ENCODE measurements at regions not wholly inside any gene's neighbourhood (a gene's known extent, or its start where the extent isn't known, plus 50 kb on each side); places are given as distances from the start of the nearest gene placed in this dataset.
"Not testable (repeated sequence)": the region's sequence is repeated elsewhere in the genome, so short reads cannot be mapped to it uniquely, and the experiment has no call there.

- peak; percentile 33 for DNase-seq
- not testable (repeated sequence) for H2BK5ac ChIP-seq (ENCODE audit: low read length); H3K4me3 ChIP-seq (ENCODE audit: low read length); H3K79me2 ChIP-seq (ENCODE audit: control insufficient read depth, insufficient read depth, low read length); H3K23ac ChIP-seq (ENCODE audit: low read length); H2AK5ac ChIP-seq (ENCODE audit: low read length); H3K27me3 ChIP-seq (ENCODE audit: insufficient read depth, low read length, poor library complexity); H3K27ac ChIP-seq (ENCODE audit: low read depth, low read length); H3K4me2 ChIP-seq (ENCODE audit: low read length); H4K8ac ChIP-seq (ENCODE audit: low read depth, low read length); H2BK15ac ChIP-seq (replicated peaks; ENCODE audit: low read depth); H3K79me1 ChIP-seq (ENCODE audit: low read length); H3K36me3 ChIP-seq (ENCODE audit: control insufficient read depth, insufficient read depth, low read length); H2BK120ac ChIP-seq (ENCODE audit: low read depth, low read length); H3K4me1 ChIP-seq (ENCODE audit: control insufficient read depth, low read depth, low read length); H3K18ac ChIP-seq (ENCODE audit: low read length); H3K56ac ChIP-seq (ENCODE audit: low read length); H3K4ac ChIP-seq (ENCODE audit: low read depth, low read length); H4K5ac ChIP-seq (ENCODE audit: low read length); H3K9ac ChIP-seq (ENCODE audit: low read length)
- no CpG with 5 or more reads among the region's 2 CpGs for WGBS (ENCODE audit: extremely low coverage, insufficient coverage, low lambda C conversion rate)
These were observed 267.0 kb upstream of the POU1F1 start for GRCh38 chr3:87543408-87543807.

- no peak for DNase-seq
- H4K8ac ChIP-seq (ENCODE audit: low read depth, low read length), result no peak overlapping the region
- H3K56ac ChIP-seq (ENCODE audit: low read length), result no peak overlapping the region
- no peak overlapping the region for H3K27ac ChIP-seq (ENCODE audit: low read depth, low read length)
- no peak overlapping the region for H2BK15ac ChIP-seq (replicated peaks; ENCODE audit: low read depth)
- no peaks in the 10 kb centered on the region for H3K79me1 ChIP-seq (ENCODE audit: low read length)
- WGBS (ENCODE audit: extremely low coverage, insufficient coverage, low lambda C conversion rate), result no CpG with 5 or more reads among the region's 3 CpGs
- no peak overlapping the region for H3K4ac ChIP-seq (ENCODE audit: low read depth, low read length)
- no peak overlapping the region for H3K4me3 ChIP-seq (ENCODE audit: low read length)
- no peak overlapping the region for H2AK5ac ChIP-seq (ENCODE audit: low read length)
- no peaks in the 10 kb centered on the region for H3K79me2 ChIP-seq (ENCODE audit: control insufficient read depth, insufficient read depth, low read length)
- no peak overlapping the region for H3K4me2 ChIP-seq (ENCODE audit: low read length)
- no peaks in the 10 kb centered on the region for H3K27me3 ChIP-seq (ENCODE audit: insufficient read depth, low read length, poor library complexity)
- no peak overlapping the region for H2BK5ac ChIP-seq (ENCODE audit: low read length)
- H3K18ac ChIP-seq (ENCODE audit: low read length), result no peak overlapping the region
- no peak overlapping the region for H4K5ac ChIP-seq (ENCODE audit: low read length)
- H2BK120ac ChIP-seq (ENCODE audit: low read depth, low read length), result no peak overlapping the region
- H3K23ac ChIP-seq (ENCODE audit: low read length), result no peak overlapping the region
- no peaks in the 10 kb centered on the region for H3K36me3 ChIP-seq (ENCODE audit: control insufficient read depth, insufficient read depth, low read length)
- no peaks in the 10 kb centered on the region for H3K4me1 ChIP-seq (ENCODE audit: control insufficient read depth, low read depth, low read length)
- H3K9ac ChIP-seq (ENCODE audit: low read length), result no peak overlapping the region
These were observed 265.3 kb upstream of the POU1F1 start for GRCh38 chr3:87541723-87542122.

- H3K36me3 ChIP-seq (ENCODE audit: control insufficient read depth, insufficient read depth, low read length); H4K5ac ChIP-seq (ENCODE audit: low read length); H2BK5ac ChIP-seq (ENCODE audit: low read length); H3K79me2 ChIP-seq (ENCODE audit: control insufficient read depth, insufficient read depth, low read length); H3K4ac ChIP-seq (ENCODE audit: low read depth, low read length); H3K4me1 ChIP-seq (ENCODE audit: control insufficient read depth, low read depth, low read length); H3K79me1 ChIP-seq (ENCODE audit: low read length); H3K4me2 ChIP-seq (ENCODE audit: low read length); H3K18ac ChIP-seq (ENCODE audit: low read length); DNase-seq; H3K27me3 ChIP-seq (ENCODE audit: insufficient read depth, low read length, poor library complexity); H3K23ac ChIP-seq (ENCODE audit: low read length); H4K8ac ChIP-seq (ENCODE audit: low read depth, low read length); H2BK120ac ChIP-seq (ENCODE audit: low read depth, low read length); H2AK5ac ChIP-seq (ENCODE audit: low read length); H2BK15ac ChIP-seq (replicated peaks; ENCODE audit: low read depth); H3K4me3 ChIP-seq (ENCODE audit: low read length); H3K56ac ChIP-seq (ENCODE audit: low read length); H3K27ac ChIP-seq (ENCODE audit: low read depth, low read length); H3K9ac ChIP-seq (ENCODE audit: low read length): not testable (repeated sequence)
- WGBS (ENCODE audit: extremely low coverage, insufficient coverage, low lambda C conversion rate), result no CpG with 5 or more reads among the region's 5 CpGs
These were observed 262.3 kb upstream of the POU1F1 start for GRCh38 chr3:87538722-87539121.

- Histone ChIP-seq H3K56ac (ENCODE audit: low read length) (no peak overlapping the region), H3K18ac (ENCODE audit: low read length) (no peak overlapping the region), H3K9ac (ENCODE audit: low read length) (no peak overlapping the region), H2BK120ac (ENCODE audit: low read depth, low read length) (no peak overlapping the region), H3K4me2 (ENCODE audit: low read length) (no peak overlapping the region), H3K79me2 (ENCODE audit: control insufficient read depth, insufficient read depth, low read length) (no peaks in the 10 kb centered on the region), H2AK5ac (ENCODE audit: low read length) (no peak overlapping the region), H3K23ac (ENCODE audit: low read length) (no peak overlapping the region), H3K4me1 (ENCODE audit: control insufficient read depth, low read depth, low read length) (no peaks in the 10 kb centered on the region), H3K4ac (ENCODE audit: low read depth, low read length) (no peak overlapping the region), H2BK5ac (ENCODE audit: low read length) (no peak overlapping the region), H3K36me3 (ENCODE audit: control insufficient read depth, insufficient read depth, low read length) (no peaks in the 10 kb centered on the region), H3K27ac (ENCODE audit: low read depth, low read length) (no peak overlapping the region), H2BK15ac (replicated peaks; ENCODE audit: low read depth) (no peak overlapping the region), H4K8ac (ENCODE audit: low read depth, low read length) (no peak overlapping the region), H3K79me1 (ENCODE audit: low read length) (no peaks in the 10 kb centered on the region), H4K5ac (ENCODE audit: low read length) (no peak overlapping the region), H3K4me3 (ENCODE audit: low read length) (no peak overlapping the region), H3K27me3 (ENCODE audit: insufficient read depth, low read length, poor library complexity) (no peaks in the 10 kb centered on the region)
- WGBS (ENCODE audit: extremely low coverage, insufficient coverage, low lambda C conversion rate), result no CpG with 5 or more reads among the region's 11 CpGs
- DNase-seq, result peak; percentile 40
These were observed 233.0 kb upstream of the POU1F1 start for GRCh38 chr3:87509401-87509800.

DNA sequence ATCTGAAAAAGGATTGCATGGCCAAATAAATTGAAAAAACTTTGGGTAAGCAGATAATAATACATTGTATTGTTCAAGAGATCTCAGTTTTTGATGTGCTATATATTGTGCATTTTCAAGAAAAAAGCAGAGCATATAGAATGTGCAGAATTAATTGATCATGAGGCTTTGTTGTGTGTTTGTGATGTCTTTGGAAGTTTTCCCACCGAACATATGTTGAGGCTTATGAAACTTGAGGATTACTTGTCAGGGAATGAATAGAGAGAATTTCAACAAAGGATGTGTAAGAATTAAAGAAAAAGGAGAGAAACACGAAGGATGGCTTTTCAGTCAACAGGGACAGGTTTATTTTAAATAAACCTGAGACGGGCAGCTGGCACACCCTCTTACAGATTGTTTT lies 232.5 kb upstream of the POU1F1 start:
- no peak overlapping the region for H3K56ac ChIP-seq (ENCODE audit: low read length)
- H3K36me3 ChIP-seq (ENCODE audit: control insufficient read depth, insufficient read depth, low read length), result no peaks in the 10 kb centered on the region
- no peak for DNase-seq
- no peak overlapping the region for H2BK120ac ChIP-seq (ENCODE audit: low read depth, low read length)
- H3K79me1 ChIP-seq (ENCODE audit: low read length), result no peaks in the 10 kb centered on the region
- H3K4ac ChIP-seq (ENCODE audit: low read depth, low read length), result no peak overlapping the region
- no peaks in the 10 kb centered on the region for H3K79me2 ChIP-seq (ENCODE audit: control insufficient read depth, insufficient read depth, low read length)
- H3K4me2 ChIP-seq (ENCODE audit: low read length), result no peak overlapping the region
- no peak overlapping the region for H2BK5ac ChIP-seq (ENCODE audit: low read length)
- no CpG with 5 or more reads among the region's 3 CpGs for WGBS (ENCODE audit: extremely low coverage, insufficient coverage, low lambda C conversion rate)
- H3K9ac ChIP-seq (ENCODE audit: low read length), result no peak overlapping the region
- no peak overlapping the region for H3K27ac ChIP-seq (ENCODE audit: low read depth, low read length)
- no peak overlapping the region for H3K18ac ChIP-seq (ENCODE audit: low read length)
- no peaks in the 10 kb centered on the region for H3K4me1 ChIP-seq (ENCODE audit: control insufficient read depth, low read depth, low read length)
- H2BK15ac ChIP-seq (replicated peaks; ENCODE audit: low read depth), result no peak overlapping the region
- no peak overlapping the region for H2AK5ac ChIP-seq (ENCODE audit: low read length)
- no peak overlapping the region for H4K8ac ChIP-seq (ENCODE audit: low read depth, low read length)
- H3K23ac ChIP-seq (ENCODE audit: low read length), result no peak overlapping the region
- no peak overlapping the region for H4K5ac ChIP-seq (ENCODE audit: low read length)
- no peak overlapping the region for H3K4me3 ChIP-seq (ENCODE audit: low read length)
- H3K27me3 ChIP-seq (ENCODE audit: insufficient read depth, low read length, poor library complexity), result no peaks in the 10 kb centered on the region

DNA sequence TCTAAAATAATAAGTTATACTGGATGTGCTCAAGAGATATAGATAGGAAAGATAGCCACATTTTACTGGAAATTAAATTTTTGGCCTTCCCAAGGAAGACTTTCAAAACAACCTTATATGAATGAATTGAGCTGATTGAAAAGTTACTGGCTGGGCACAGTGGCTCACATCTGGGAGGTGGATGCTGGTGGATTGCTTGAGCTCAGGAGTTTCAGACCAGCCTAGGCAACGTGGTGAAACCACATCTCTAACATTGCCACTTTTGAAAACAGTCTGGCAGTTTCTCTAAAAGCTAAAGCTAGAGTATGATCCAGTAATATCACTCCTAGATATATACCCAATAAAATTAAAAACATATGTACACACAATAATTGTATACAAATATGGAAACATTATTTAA lies 231.4 kb upstream of the POU1F1 start:
- Histone ChIP-seq H3K79me2 (ENCODE audit: control insufficient read depth, insufficient read depth, low read length) (no peaks in the 10 kb centered on the region), H2AK5ac (ENCODE audit: low read length) (no peak overlapping the region)
- no CpG with 5 or more reads among the region's 1 CpG for WGBS (ENCODE audit: extremely low coverage, insufficient coverage, low lambda C conversion rate)

More for the DNA sequence above, 231.4 kb upstream of the POU1F1 start:
- no peaks in the 10 kb centered on the region for H3K4me1 ChIP-seq (ENCODE audit: control insufficient read depth, low read depth, low read length)
- H3K18ac ChIP-seq (ENCODE audit: low read length), result no peak overlapping the region
- H3K4ac ChIP-seq (ENCODE audit: low read depth, low read length), result no peak overlapping the region
- no peak overlapping the region for H4K5ac ChIP-seq (ENCODE audit: low read length)
- no peak overlapping the region for H4K8ac ChIP-seq (ENCODE audit: low read depth, low read length)
- H3K36me3 ChIP-seq (ENCODE audit: control insufficient read depth, insufficient read depth, low read length), result no peaks in the 10 kb centered on the region
- H3K9ac ChIP-seq (ENCODE audit: low read length), result no peak overlapping the region
- H2BK15ac ChIP-seq (replicated peaks; ENCODE audit: low read depth), result no peak overlapping the region
- H3K23ac ChIP-seq (ENCODE audit: low read length), result no peak overlapping the region
- H2BK120ac ChIP-seq (ENCODE audit: low read depth, low read length), result no peak overlapping the region
- no peak overlapping the region for H3K4me2 ChIP-seq (ENCODE audit: low read length)
- H2BK5ac ChIP-seq (ENCODE audit: low read length), result no peak overlapping the region
- no peak overlapping the region for H3K4me3 ChIP-seq (ENCODE audit: low read length)
- no peak overlapping the region for H3K27ac ChIP-seq (ENCODE audit: low read depth, low read length)
- no peaks in the 10 kb centered on the region for H3K27me3 ChIP-seq (ENCODE audit: insufficient read depth, low read length, poor library complexity)
- H3K79me1 ChIP-seq (ENCODE audit: low read length), result no peaks in the 10 kb centered on the region
- H3K56ac ChIP-seq (ENCODE audit: low read length), result no peak overlapping the region
- no peak for DNase-seq
